ENCODE measurements at regions not wholly inside any gene's neighbourhood (a gene's known extent, or its start where the extent isn't known, plus 50 kb on each side); places are given as distances from the start of the nearest gene placed in this dataset.

- TF ChIP-seq MYC (IDR thresholded peaks at IDR 0.05; ENCODE audit: insufficient read depth, insufficient read length, insufficient replicate concordance, low read length, severe bottlenecking) (no peak), CTCF (IDR thresholded peaks at IDR 0.05 in 2 of 3, conservative IDR thresholded peaks at IDR 0.05 in 1 of 3; ENCODE audit: control insufficient read depth in 2 of 3, extremely low read depth in 1 of 3, insufficient read depth in 1 of 3, low read depth in 3 of 3, low read length in 3 of 3) (no peak), USF1 (IDR thresholded peaks at IDR 0.05; ENCODE audit: borderline replicate concordance, extremely low read length, insufficient read depth, low read depth, low read length) (no peak), NRF1 (conservative IDR thresholded peaks at IDR 0.05; ENCODE audit: low read depth, low read length) (no peak), HCFC1 (IDR thresholded peaks at IDR 0.05; ENCODE audit: low read length) (no peak)
These were observed 175.5 kb downstream of the ZFP36L2 start for GRCh38 chr2:43050866-43051265.
